ENCODE measurements at regions not wholly inside any gene's neighbourhood (a gene's known extent, or its start where the extent isn't known, plus 50 kb on each side); places are given as distances from the start of the nearest gene placed in this dataset.

- no peak for TF ChIP-seq EZH2 (IDR thresholded peaks at IDR 0.05)
- no peak for TF ChIP-seq POLR2AphosphoS5 (IDR thresholded peaks at IDR 0.05; ENCODE audit: borderline replicate concordance, low read depth, low read length)
Measured at GRCh38 chr3:156610154-156610553, 55.2 kb upstream of the SSR3 start.
